ENCODE measurements at regions not wholly inside any gene's neighbourhood (a gene's known extent, or its start where the extent isn't known, plus 50 kb on each side); places are given as distances from the start of the nearest gene placed in this dataset.

DNA sequence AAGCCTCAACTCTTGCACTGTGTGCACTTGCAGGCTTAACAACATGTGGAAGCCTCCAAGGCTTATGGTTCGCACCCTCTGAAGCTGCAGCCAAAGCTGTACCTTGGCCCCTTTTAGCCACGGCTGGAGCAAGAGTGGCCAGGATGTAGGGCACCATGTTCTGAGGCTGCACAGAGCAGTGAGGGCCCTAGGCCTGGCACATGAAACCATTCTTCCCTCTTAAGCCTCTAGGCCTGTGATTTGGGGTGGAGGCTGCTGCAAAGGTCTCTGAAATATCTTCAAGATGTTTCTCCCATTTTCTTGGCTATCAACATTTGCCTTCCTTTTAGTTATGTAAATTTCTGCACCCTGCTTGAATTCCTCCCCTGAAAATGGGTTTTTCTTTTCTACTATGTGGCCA is 161.9 kb upstream of the SPATS2L start:
- Mint-ChIP-seq H3K4me1 (ENCODE audit: low read depth) (no peaks in the 10 kb centered on the region), H3K4me3 (no peak overlapping the region), H3K9me3 (peaks cover 7% of the 10 kb centered on the region), H3K36me3 (ENCODE audit: low read depth) (no peaks in the 10 kb centered on the region), H3K27me3 (peaks cover 6% of the 10 kb centered on the region), H3K27ac (no peak overlapping the region)
- Histone ChIP-seq H3K36me3 (ENCODE audit: insufficient read depth, low read length) (no peaks in the 10 kb centered on the region), H3K27me3 (ENCODE audit: control insufficient read depth in 1 of 2, insufficient read depth in 2 of 2, low read length in 2 of 2) (no peaks in the 10 kb centered on the region), H3K9me3 (ENCODE audit: control insufficient read depth in 1 of 2, insufficient read depth in 1 of 2, low read length in 2 of 2) (peaks cover 0 to 9% of the 10 kb centered on the region in 2 experiments), H3K4me1 (ENCODE audit: insufficient read depth, low read length) (no peaks in the 10 kb centered on the region), H3K27ac (ENCODE audit: low read depth in 1 of 2, low read length in 2 of 2) (no peak overlapping the region), H3K4me3 (ENCODE audit: low read length) (no peak overlapping the region)
- no peak for ATAC-seq (ENCODE audit: poor library complexity)
- no peak for DNase-seq
- intact Hi-C loops (cut with DNase I, micrococcal nuclease): no loop called here
- ChIA-PET POLR2A (no interaction called here), CTCF (no interaction called here)
- TF ChIP-seq, protein P1, sequence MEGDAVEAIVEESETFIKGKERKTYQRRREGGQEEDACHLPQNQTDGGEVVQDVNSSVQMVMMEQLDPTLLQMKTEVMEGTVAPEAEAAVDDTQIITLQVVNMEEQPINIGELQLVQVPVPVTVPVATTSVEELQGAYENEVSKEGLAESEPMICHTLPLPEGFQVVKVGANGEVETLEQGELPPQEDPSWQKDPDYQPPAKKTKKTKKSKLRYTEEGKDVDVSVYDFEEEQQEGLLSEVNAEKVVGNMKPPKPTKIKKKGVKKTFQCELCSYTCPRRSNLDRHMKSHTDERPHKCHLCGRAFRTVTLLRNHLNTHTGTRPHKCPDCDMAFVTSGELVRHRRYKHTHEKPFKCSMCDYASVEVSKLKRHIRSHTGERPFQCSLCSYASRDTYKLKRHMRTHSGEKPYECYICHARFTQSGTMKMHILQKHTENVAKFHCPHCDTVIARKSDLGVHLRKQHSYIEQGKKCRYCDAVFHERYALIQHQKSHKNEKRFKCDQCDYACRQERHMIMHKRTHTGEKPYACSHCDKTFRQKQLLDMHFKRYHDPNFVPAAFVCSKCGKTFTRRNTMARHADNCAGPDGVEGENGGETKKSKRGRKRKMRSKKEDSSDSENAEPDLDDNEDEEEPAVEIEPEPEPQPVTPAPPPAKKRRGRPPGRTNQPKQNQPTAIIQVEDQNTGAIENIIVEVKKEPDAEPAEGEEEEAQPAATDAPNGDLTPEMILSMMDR (IDR thresholded peaks at IDR 0.05): no peak

DNA sequence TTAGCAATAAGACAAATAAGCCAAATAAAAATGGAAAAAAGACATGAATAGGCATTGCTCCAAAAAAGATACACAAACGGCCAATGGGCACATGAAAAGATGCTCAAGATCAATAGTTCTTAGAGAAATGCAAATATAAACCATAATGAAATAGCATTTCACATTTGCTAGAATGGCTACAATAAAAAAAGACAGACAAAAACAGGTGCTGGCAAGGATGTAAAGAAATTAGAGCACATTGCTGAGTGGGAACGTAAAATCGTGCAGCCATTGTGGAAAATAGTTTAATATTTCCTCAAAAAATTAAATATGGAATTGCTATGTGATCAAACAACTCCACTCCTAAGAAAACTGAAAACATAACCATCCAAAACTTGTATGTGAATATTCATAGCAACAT is 160.0 kb upstream of the SPATS2L start:
- Histone ChIP-seq H3K4me3 (ENCODE audit: low read length) (no peak overlapping the region), H3K36me3 (ENCODE audit: insufficient read depth, low read length) (no peaks in the 10 kb centered on the region), H3K4me1 (ENCODE audit: insufficient read depth, low read length) (no peaks in the 10 kb centered on the region), H3K9me3 (ENCODE audit: control insufficient read depth in 1 of 2, insufficient read depth in 1 of 2, low read length in 2 of 2) (peaks cover 7 to 9% of the 10 kb centered on the region in 2 experiments), H3K27ac (ENCODE audit: low read depth in 1 of 2, low read length in 2 of 2) (no peak overlapping the region), H3K27me3 (ENCODE audit: control insufficient read depth in 1 of 2, insufficient read depth in 2 of 2, low read length in 2 of 2) (no peaks in the 10 kb centered on the region)
- no peak overlapping the region for H3K27ac Mint-ChIP-seq
- intact Hi-C loops (cut with DNase I, micrococcal nuclease): no loop called here
- no peaks in the 10 kb centered on the region for H3K36me3 Mint-ChIP-seq (ENCODE audit: low read depth)
- peaks cover 12% of the 10 kb centered on the region for H3K9me3 Mint-ChIP-seq
- no peaks in the 10 kb centered on the region for H3K4me1 Mint-ChIP-seq (ENCODE audit: low read depth)
- ATAC-seq (ENCODE audit: poor library complexity): no peak
- no peak overlapping the region for H3K4me3 Mint-ChIP-seq
- ChIA-PET CTCF (no interaction called here), POLR2A (no interaction called here)
- TF ChIP-seq, protein P1 (IDR thresholded peaks at IDR 0.05): no peak
- no peak for DNase-seq
- H3K27me3 Mint-ChIP-seq: peaks cover 6% of the 10 kb centered on the region

GRCh38 chr2:200147371-200147770 is 159.1 kb upstream of the SPATS2L start:
- H3K27me3 ChIP-seq (ENCODE audit: control insufficient read depth in 1 of 2, insufficient read depth in 2 of 2, low read length in 2 of 2): no peaks in the 10 kb centered on the region
- peaks cover 7 to 9% of the 10 kb centered on the region in 2 experiments for H3K9me3 ChIP-seq (ENCODE audit: control insufficient read depth in 1 of 2, insufficient read depth in 1 of 2, low read length in 2 of 2)
- no peaks in the 10 kb centered on the region for H3K36me3 Mint-ChIP-seq (ENCODE audit: low read depth)
- peaks cover 6% of the 10 kb centered on the region for H3K27me3 Mint-ChIP-seq
- DNase-seq: no peak
- no peak overlapping the region for H3K27ac ChIP-seq (ENCODE audit: low read depth in 1 of 2, low read length in 2 of 2)
- H3K27ac Mint-ChIP-seq: no peak overlapping the region
- no peaks in the 10 kb centered on the region for H3K36me3 ChIP-seq (ENCODE audit: insufficient read depth, low read length)
- H3K4me3 ChIP-seq (ENCODE audit: low read length): no peak overlapping the region
- H3K9me3 Mint-ChIP-seq: peaks cover 12% of the 10 kb centered on the region
- TF ChIP-seq, protein P1 (IDR thresholded peaks at IDR 0.05): no peak
- ChIA-PET POLR2A (no interaction called here), CTCF (no interaction called here)
- no peak overlapping the region for H3K4me3 Mint-ChIP-seq
- H3K4me1 ChIP-seq (ENCODE audit: insufficient read depth, low read length): no peaks in the 10 kb centered on the region
- no peaks in the 10 kb centered on the region for H3K4me1 Mint-ChIP-seq (ENCODE audit: low read depth)
- ATAC-seq (ENCODE audit: poor library complexity): no peak
- intact Hi-C loops (cut with DNase I, micrococcal nuclease): no loop called here

All from CD4-positive, alpha-beta T cell (primary cell).